Eye (tissue), 1 donor: ENCODE measurements at regions not wholly inside any gene's neighbourhood (a gene's known extent, or its start where the extent isn't known, plus 50 kb on each side); places are given as distances from the start of the nearest gene placed in this dataset.

Source experiments
- DNase-seq: peaks from one replicate; pipeline ENCODE4 v3.0.0-alpha.2; 2015

GRCh38 chr5:20266066-20266465 is 278.1 kb upstream of the CDH18 start:
- DNase-seq, result no peak

DNA sequence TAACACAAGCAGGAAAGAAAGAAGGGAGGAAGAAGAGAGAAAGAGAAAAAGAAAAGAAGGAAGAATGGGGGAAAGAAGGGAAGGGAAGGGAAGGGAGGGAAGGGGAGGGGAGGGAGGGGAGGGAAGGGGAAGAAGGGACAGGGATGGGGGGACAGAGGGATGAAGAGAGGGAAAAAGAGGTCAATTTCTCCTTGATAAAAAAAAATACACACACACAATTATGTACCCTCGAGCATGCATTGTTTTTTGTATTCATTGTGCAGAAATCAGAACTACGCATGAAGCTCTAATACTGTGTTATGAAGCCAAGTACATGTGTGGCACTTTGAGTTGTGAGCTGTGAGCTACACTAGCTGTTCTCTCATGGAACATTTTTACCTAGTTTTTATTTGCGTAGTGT is 274.9 kb upstream of the CDH18 start:
- no peak for DNase-seq

GRCh38 chr5:20254748-20255147 is 266.7 kb upstream of the CDH18 start:
- DNase-seq, result no peak

GRCh38 chr5:20248118-20248517 is 260.1 kb upstream of the CDH18 start:
- peak; percentile 26 for DNase-seq

- DNase-seq, result no peak
Observed at GRCh38 chr5:20245432-20245974, 257.5 kb upstream of the CDH18 start.

- DNase-seq, result no peak
Observed at GRCh38 chr5:20241351-20241750, 253.4 kb upstream of the CDH18 start.

- DNase-seq, result no peak
Observed at GRCh38 chr5:20231040-20231439, 243.0 kb upstream of the CDH18 start.

- DNase-seq, result no peak
Observed at GRCh38 chr5:20230010-20230409, 242.0 kb upstream of the CDH18 start.

- peak; percentile 24 for DNase-seq
Observed at GRCh38 chr5:20229303-20230005, 241.5 kb upstream of the CDH18 start.

DNA sequence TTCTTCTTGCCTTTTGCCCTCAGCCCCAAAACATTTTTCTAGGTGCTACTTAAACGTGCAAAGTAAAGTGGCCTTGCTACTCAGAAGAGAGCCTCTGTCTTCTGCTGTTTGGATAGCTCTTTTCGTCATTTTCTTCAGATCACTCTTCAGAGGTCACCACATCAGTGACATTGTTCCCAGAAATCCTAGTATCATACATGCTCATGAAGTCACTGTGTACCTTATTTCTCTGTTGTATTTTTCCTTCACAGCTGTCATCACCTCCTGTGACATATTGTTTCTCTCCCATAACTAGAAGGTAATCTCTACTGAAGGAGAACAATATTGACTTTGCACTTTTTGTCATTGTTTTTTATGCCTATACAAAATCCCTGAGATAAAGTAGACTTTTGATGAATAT is 237.0 kb upstream of the CDH18 start:
- DNase-seq, result no peak

DNA sequence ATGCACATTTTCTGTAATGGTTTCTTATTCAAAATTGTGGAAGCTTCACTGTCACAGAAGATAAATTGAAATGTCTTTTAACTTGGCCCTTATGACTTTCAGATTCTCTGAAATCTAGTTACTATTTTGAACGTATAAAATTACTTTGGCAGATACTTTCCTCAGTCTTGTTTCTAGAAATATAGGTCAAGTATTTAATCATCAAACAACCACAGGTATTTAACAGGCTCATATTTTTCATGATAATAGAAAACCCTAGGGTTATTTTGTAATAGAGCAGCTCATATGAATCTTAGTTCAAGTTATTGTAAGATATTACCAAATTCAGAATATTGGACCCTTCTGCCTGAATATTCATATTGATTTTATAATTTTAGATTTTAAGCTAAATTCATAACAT is 236.0 kb upstream of the CDH18 start:
- no peak for DNase-seq

DNA sequence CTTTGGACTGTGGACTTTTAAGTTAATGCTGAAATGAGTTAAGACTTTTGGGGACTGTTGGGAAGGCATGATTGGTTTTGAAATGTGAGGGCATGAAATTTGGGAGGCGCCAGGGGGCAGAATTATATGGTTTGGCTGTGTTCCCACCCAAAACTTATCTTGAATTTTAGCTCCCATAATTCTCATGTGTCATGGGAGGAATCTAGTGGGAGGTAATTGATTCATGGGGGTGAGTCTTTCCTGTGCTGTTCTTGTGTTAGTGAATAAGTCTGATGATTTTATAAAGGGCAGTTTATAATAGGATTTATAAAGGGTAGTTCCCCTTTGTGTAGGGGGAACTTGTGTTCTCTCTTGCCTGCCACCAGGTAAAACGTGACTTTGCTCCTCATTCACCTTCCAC is 235.5 kb upstream of the CDH18 start:
- no peak for DNase-seq

DNA sequence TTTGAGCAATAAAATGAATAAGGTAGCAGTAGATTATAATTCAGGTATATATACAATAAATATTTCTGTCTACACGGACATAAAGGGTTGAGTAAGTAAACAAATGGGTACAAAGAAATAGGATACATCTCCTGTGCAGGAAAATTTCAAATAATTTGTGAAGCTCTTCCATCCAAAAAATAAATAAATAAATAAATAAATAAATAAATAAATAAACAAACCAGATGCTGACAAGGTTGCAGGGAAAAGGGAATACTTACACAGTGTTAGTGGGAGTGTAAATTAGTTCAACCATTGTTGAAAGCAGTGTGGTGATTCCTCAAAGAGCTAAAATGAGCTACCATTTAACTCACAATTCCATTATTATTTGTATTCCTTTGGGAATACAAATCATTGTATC is 227.3 kb upstream of the CDH18 start:
- no peak for DNase-seq

GRCh38 chr5:20213803-20214202 is 225.8 kb upstream of the CDH18 start:
- no peak for DNase-seq

- no peak for DNase-seq
Observed at GRCh38 chr5:20212701-20213100, 224.7 kb upstream of the CDH18 start.

- DNase-seq, result no peak
Observed at GRCh38 chr5:20166456-20166855, 178.5 kb upstream of the CDH18 start.

DNA sequence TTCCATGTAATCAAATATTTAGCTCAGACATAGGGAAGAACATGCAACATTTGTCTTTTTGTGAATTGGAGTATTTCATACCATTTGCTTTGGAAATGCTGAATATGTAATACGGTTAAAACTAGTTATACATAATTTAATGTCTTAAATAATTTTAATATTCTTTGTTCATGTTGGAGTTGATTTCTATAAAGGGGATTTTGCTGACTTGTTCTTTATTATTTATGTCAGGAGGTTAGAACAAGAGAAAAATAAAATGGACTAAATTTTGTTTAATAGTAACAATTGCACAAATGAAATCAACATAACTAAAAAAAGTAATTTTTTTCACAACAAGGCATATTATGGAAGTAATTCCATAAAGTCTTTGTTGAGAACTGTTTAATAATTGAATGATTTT is 170.0 kb upstream of the CDH18 start:
- no peak for DNase-seq

DNA sequence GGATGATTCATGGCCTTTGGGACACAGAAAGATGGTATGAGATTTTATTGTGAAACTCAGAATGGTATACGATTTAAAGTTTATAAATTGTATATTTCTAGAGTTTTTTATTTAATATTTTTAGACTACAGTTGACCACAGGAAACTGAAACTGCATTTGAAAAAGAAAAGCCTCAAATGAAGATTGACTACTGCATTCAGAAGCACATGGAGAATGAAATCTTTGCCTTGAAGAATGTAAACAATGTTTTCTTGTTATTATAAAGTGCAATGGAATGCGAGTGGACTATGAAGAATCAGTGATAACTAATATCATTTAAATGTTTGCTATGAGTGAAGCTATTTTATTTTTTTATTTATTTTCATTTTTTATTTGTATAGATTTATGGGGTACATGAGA is 169.1 kb upstream of the CDH18 start:
- DNase-seq, result no peak

- DNase-seq, result no peak
Observed at GRCh38 chr5:20145240-20145639, 157.2 kb upstream of the CDH18 start.

- no peak for DNase-seq
Observed at GRCh38 chr5:20129501-20129900, 141.5 kb upstream of the CDH18 start.

- no peak for DNase-seq
Observed at GRCh38 chr5:20128343-20128742, 140.3 kb upstream of the CDH18 start.

DNA sequence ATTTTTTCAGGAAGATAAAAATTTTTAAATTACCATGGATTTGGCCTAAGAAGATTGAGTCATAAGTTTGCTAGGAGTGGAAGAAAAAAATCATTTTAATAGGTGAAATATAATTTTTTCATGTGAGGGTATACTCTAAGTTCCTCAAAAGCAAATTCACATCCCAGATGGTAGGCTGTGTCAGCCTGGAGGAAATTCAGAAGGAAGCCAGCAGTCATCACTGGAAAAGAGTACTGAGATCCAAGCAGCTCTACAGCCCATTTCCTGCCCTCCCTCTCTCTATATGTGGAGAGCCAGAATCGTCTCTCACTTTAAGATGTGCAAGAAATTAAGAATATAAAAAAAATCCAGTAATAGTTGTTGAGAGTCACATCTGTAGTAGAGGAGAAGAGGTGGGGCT is 126.5 kb upstream of the CDH18 start:
- no peak for DNase-seq

- no peak for DNase-seq
Observed at GRCh38 chr5:20113931-20114330, 125.9 kb upstream of the CDH18 start.

DNA sequence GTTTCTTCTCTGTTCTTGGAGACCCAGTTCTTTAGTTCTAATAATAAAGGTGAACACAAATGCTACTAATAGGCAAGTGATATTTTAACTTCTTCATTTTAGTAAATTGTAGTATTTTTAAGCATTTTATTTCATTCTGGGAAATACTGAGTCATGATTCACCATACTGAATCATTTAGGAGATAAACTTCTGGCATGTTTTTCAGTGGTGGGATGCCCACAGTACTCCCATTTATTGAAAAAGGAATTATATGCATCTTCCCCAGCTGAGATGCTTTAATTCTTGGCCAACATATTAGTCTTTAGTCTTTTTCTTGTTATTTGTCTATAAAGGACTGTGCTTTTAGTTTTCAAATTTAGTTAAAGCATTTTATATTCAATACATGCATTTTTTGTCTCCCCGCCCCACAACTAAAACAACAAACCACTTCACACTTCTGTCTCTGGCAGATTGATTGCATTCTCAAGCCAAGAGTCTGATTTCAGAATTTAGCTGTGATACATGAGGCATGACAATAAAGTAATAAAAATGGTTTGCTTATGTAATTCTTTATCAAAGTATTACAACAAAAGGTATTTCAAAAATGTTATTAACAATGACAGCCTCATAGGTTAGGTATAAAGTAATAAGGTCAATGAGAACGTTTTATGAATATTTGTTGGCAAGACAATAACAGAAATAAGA is 125.2 kb upstream of the CDH18 start:
- DNase-seq, result no peak

DNA sequence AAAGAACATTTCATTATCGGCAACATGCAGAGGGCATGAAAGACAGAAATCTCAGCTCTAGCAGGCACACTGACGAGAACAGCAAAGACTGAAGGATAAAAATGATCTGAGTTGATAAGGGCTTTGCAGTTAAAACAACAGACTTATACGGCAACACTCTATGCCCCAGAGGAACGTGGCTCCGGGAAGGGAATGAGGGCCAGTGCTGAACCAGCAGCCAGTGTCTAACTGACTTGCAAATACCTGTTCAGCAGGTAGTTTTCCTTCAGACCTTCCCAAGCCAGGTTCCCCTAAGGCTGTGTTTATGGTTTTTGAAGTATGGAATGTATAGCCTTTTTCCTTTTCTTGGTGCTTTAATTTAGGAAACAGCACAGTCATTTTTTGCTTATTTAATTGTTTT is 121.3 kb upstream of the CDH18 start:
- peak; percentile 14 for DNase-seq
